HT-29 (cell line): ENCODE measurements at regions not wholly inside any gene's neighbourhood (a gene's known extent, or its start where the extent isn't known, plus 50 kb on each side); places are given as distances from the start of the nearest gene placed in this dataset.

ENCODE experiments used
- DNase-seq: peaks from one replicate; pipeline ENCODE4 v3.0.0-alpha.2; 2015; ENCODE audit warnings: low spot score

DNA sequence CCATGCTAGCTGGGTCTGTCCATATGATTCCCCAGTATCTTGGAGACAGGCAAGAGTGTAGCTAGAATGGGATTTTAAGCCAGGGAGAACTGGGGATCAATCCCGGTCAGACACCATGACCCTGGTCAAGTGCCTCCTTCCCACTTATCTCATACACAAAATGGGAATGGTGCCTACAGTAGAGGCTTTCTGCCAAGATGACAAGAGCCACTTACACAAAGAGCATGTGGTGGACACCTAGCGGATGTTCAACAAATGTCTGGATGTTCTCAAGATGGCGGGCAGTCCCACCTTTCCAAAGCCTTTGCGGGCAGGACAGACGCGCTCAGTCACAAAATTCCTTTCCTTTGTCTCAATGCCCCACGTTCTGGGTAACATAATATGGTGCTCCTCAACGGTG lies 57.3 kb downstream of the MAF start:
- no peak for DNase-seq

GRCh38 chr16:79542237-79542774 lies 58.2 kb downstream of the MAF start:
- DNase-seq, result no peak

GRCh38 chr16:79540825-79541595 lies 59.5 kb downstream of the MAF start:
- DNase-seq, result no peak

- DNase-seq, result no peak
Measured at GRCh38 chr16:79537584-79537983, 63.0 kb downstream of the MAF start.

DNA sequence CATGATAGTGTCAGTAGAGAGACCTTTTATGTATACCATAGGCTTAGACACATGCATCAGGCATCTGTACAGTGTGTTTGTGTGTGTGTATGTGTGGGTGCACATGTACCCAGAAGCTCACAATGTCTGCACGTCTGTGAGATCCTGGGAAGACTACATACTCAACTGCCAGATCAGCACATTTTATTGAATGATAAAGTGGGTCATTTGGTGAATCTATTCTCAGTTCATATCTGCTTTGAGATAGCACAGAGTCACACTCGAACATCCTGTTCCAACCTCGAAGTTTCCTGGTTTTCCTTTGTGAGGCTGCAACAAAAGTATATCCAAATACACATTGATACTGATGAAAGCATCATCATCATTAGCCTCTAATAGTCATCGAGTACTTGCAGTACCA lies 63.6 kb downstream of the MAF start:
- no peak for DNase-seq

DNA sequence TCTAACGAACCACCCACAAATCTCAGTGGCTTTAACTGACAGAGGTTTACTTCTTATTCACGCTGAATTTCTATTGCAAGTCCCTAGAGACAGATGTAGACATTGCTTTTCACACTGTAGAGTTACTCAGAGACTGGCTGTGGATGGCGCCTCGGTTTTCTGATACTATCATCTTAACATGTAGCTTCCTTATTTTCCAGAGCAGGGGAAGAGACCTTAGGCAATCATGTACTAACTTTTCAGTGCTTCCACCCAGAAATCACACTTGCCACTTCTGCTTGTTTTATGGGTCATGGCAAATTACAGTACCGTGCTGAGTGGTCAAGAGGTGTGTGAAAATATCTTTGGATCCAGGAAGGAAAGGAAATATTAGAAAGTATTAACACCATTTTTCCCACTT lies 65.4 kb downstream of the MAF start:
- DNase-seq, result no peak

DNA sequence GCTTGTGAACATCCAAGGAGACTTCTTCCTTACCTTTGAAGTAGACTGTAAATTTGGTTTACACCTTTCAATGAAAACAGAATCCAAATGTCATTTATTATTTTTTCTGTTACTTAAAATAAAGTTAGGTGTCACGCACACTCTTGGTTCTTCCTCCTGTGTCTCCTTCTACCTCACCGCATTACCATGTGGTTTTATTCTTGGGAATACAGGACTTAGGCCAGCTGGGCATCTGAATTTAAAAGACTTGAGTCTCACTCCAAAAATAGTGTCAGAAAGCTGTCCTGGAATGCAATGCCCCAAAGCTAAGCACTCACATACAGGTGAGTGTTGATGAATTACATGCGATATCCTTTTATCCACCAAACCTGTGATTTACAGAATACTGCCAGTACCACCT lies 66.4 kb downstream of the MAF start:
- no peak for DNase-seq

DNA sequence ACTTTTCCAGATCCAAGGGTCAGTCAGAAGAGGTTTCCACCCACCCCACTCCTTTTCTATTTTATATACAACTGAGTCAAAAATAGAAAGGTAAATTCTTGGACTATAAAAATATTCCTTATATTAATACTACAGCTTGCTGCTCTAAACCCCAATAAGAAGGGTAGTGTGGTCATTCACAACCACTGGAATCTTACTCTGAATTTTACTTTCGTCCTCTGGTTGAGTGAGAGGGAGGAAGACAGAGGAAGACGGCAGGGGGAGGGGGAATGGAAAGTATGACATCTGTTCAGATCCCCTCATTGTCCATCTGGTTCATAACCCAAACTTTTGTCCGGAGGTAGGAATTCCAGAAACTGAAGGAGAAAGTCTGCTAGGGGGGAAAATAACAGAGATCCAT lies 67.2 kb downstream of the MAF start:
- DNase-seq, result no peak

GRCh38 chr16:79532785-79533184 lies 67.8 kb downstream of the MAF start:
- no peak for DNase-seq

GRCh38 chr16:79532273-79532672 lies 68.3 kb downstream of the MAF start:
- no peak for DNase-seq

GRCh38 chr16:79528338-79528737 lies 72.2 kb downstream of the MAF start:
- DNase-seq, result no peak

DNA sequence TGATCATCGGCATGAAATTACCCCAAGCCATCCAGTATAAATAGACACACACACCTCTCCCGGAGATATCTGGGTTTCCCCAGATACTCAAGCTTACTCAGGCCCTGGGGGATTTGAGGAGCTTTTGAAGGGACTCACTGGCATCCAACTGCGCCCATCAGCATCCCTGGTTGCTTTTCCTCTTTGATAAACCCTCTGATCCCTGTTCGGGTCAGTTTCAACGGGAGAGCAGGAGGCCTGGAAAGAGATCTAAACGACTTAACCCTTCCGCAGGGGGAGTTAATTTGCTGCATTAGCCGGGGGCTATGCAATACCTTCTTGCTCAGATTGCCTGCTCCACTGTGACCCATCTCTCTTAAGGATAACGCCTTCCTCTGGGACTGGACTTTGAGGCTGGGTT lies 76.6 kb downstream of the MAF start:
- DNase-seq, result no peak

DNA sequence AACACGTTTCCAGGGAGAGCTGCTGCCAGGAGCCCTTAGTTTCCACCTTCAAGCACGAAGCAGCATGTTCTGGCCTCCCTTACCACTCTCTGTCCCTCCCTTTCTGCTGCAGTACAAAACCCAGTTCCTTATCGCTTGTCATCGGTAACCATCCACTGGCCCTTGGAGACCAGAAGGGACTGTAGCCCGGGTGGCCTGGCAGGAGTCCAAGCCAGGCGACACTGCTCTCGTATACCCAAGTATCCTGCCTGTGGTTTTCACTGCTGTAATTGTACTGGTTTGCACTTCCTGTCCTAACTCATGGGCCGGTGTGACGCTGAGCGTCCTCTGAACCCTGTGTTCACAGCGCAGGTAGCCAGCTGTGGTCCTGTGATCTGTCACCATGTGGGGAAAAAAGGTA lies 81.1 kb downstream of the MAF start:
- DNase-seq, result no peak

- DNase-seq, result no peak
Measured at GRCh38 chr16:79517156-79517555, 83.4 kb downstream of the MAF start.

GRCh38 chr16:79510879-79511278 lies 89.7 kb downstream of the MAF start:
- DNase-seq, result no peak

GRCh38 chr16:79509906-79510305 lies 90.6 kb downstream of the MAF start:
- DNase-seq, result no peak

- no peak for DNase-seq
Measured at GRCh38 chr16:79509211-79509631, 91.3 kb downstream of the MAF start.

GRCh38 chr16:79508294-79508693 lies 92.2 kb downstream of the MAF start:
- no peak for DNase-seq

GRCh38 chr16:79505344-79505743 lies 95.2 kb downstream of the MAF start:
- no peak for DNase-seq

DNA sequence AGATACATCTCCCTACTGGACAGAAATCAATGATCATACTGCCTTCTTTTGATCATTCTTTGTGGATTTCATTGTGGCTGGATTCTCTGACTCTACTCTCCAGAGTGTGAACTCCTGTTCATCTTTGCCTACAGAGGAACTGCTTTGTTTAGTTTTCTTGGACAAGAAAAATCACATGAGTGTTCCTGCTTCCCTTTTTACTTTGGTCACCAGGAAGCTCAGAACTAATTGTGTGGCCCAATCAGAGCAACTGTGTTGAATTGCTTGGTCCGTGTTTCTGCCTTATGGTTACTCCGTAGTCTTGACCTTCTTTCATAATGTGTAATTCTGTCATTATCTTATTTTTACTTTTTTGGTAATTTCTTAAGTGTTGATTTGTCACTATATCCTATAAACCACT lies 97.0 kb downstream of the MAF start:
- no peak for DNase-seq

- no peak for DNase-seq
Measured at GRCh38 chr16:79501446-79501845, 99.1 kb downstream of the MAF start.

DNA sequence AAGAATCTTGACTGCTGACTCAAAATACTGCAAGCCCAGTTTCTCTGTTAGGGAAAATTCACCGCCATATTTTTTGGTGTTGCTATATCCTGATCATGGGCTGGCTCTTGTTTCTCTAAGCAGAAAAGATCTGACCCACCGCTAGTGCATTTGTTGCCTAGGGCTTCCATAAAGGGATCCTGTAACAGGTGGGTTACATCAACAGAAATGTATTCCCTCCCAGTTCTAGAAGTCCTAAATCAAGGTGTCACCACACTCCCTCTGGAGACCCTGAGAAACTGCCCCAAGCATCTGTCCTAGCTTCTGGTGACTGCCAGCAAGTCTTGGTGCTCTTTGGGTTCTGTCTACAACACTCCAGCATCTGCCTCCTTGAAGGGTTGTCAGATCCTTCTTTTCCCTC lies 99.7 kb downstream of the MAF start:
- no peak for DNase-seq

DNA sequence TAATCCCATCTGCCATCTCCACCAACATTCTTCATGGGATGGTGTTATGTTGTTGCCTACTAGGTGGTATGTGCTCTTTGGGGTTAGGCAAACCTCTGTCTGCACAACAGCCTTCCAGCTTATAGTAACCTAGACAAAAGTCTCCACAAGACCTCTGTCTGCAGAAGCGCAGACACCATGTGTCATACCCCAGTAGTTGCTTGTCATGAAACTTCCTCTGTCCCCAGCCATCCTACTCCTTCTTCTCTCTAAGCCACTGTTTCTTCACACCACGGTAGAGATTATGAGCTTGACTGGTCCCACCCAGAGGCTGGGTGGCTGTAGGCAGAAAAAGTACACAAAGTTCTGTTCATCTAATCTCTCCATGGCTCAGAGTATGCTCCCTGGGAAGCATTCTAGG lies 100.3 kb downstream of the MAF start:
- no peak for DNase-seq

- no peak for DNase-seq
Measured at GRCh38 chr16:79498928-79499327, 101.6 kb downstream of the MAF start.
